GM12875 (cell line): ENCODE measurements at regions not wholly inside any gene's neighbourhood (a gene's known extent, or its start where the extent isn't known, plus 50 kb on each side); places are given as distances from the start of the nearest gene placed in this dataset.

ENCODE experiments used
- H3K4me3 ChIP-seq: one replicate; pipeline ENCODE4 v1.5.1; 2011; ENCODE audit warnings: low read depth, low read length, control low read depth
- CTCF ChIP-seq: IDR thresholded peaks from 2 replicates; pipeline ENCODE4 v1.5.1; 2011; ENCODE audit warnings: low read depth, mild to moderate bottlenecking, control low read depth, inconsistent platforms, low read length, moderate library complexity, borderline replicate concordance; ENCODE audit not compliant: insufficient read depth

GRCh38 chr10:83934641-83935338 is 204.5 kb upstream of the GHITM start:
- no peak for TF ChIP-seq CTCF
- no peak overlapping the region for H3K4me3 ChIP-seq

GRCh38 chr10:83935339-83935736 is 204.0 kb upstream of the GHITM start:
- H3K4me3 ChIP-seq, result no peak overlapping the region
- no peak for TF ChIP-seq CTCF

GRCh38 chr10:83935911-83936310 is 203.4 kb upstream of the GHITM start:
- no peak for TF ChIP-seq CTCF
- no peak overlapping the region for H3K4me3 ChIP-seq

GRCh38 chr10:83937161-83937560 is 202.1 kb upstream of the GHITM start:
- no peak for TF ChIP-seq CTCF
- H3K4me3 ChIP-seq, result no peak overlapping the region

GRCh38 chr10:83937826-83938225 is 201.5 kb upstream of the GHITM start:
- no peak overlapping the region for H3K4me3 ChIP-seq
- no peak for TF ChIP-seq CTCF

GRCh38 chr10:83941189-83941588 is 198.1 kb upstream of the GHITM start:
- no peak overlapping the region for H3K4me3 ChIP-seq
- TF ChIP-seq CTCF, result no peak

GRCh38 chr10:83942410-83942809 is 196.9 kb upstream of the GHITM start:
- TF ChIP-seq CTCF, result no peak

More at GRCh38 chr10:83942410-83942809, 196.9 kb upstream of the GHITM start:
- H3K4me3 ChIP-seq, result no peak overlapping the region
